ENCODE measurements at regions not wholly inside any gene's neighbourhood (a gene's known extent, or its start where the extent isn't known, plus 50 kb on each side); places are given as distances from the start of the nearest gene placed in this dataset.

DNA sequence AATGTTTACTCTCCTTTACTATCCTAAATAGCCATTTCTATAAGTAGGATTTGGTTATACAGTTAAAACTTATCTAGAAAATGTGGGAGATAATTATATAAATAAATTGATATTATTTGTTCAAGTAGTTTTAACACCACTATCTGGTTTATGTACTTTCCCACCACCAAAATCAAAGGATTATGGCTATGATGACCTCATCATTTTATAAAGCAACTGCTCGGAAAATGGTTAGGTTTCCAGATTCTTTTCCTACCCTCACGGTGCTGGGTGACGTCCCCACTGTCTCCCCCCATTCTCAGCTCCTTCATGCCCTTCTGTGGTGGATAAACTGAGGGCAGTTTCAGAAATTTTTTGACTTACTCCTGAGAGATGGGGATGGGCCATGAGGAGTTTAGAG is 1011.8 kb upstream of the ADGRL4 start:
- TF ChIP-seq KDM5B (CRISPR knock-in tag; IDR thresholded peaks at IDR 0.05; ENCODE audit: borderline replicate concordance) = no peak
- TF ChIP-seq TCF7 (IDR thresholded peaks at IDR 0.05; ENCODE audit: low read depth) = no peak
- no peak for TF ChIP-seq FOXA1 (IDR thresholded peaks at IDR 0.05)
- no peak for TF ChIP-seq FOXA1 (CRISPR knock-in tag; IDR thresholded peaks at IDR 0.05)
- no peak for TF ChIP-seq SETDB1 (CRISPR knock-in tag; IDR thresholded peaks at IDR 0.05; ENCODE audit: borderline replicate concordance)
- TF ChIP-seq CBX1 (IDR thresholded peaks at IDR 0.05; ENCODE audit: low read depth) = no peak
- TF ChIP-seq, protein P1, sequence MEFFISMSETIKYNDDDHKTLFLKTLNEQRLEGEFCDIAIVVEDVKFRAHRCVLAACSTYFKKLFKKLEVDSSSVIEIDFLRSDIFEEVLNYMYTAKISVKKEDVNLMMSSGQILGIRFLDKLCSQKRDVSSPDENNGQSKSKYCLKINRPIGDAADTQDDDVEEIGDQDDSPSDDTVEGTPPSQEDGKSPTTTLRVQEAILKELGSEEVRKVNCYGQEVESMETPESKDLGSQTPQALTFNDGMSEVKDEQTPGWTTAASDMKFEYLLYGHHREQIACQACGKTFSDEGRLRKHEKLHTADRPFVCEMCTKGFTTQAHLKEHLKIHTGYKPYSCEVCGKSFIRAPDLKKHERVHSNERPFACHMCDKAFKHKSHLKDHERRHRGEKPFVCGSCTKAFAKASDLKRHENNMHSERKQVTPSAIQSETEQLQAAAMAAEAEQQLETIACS (CRISPR knock-in tag; IDR thresholded peaks at IDR 0.05) = no peak
- TF ChIP-seq, protein P2, sequence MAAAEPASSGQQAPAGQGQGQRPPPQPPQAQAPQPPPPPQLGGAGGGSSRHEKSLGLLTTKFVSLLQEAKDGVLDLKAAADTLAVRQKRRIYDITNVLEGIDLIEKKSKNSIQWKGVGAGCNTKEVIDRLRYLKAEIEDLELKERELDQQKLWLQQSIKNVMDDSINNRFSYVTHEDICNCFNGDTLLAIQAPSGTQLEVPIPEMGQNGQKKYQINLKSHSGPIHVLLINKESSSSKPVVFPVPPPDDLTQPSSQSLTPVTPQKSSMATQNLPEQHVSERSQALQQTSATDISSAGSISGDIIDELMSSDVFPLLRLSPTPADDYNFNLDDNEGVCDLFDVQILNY (CRISPR knock-in tag; conservative IDR thresholded peaks at IDR 0.05) = no peak
- no peak for TF ChIP-seq ZFP36 (IDR thresholded peaks at IDR 0.05; ENCODE audit: borderline replicate concordance, low read depth, low read length, partially characterized antibody)

Data from HepG2 (cell line).